ENCODE measurements at regions not wholly inside any gene's neighbourhood (a gene's known extent, or its start where the extent isn't known, plus 50 kb on each side); places are given as distances from the start of the nearest gene placed in this dataset.

DNA sequence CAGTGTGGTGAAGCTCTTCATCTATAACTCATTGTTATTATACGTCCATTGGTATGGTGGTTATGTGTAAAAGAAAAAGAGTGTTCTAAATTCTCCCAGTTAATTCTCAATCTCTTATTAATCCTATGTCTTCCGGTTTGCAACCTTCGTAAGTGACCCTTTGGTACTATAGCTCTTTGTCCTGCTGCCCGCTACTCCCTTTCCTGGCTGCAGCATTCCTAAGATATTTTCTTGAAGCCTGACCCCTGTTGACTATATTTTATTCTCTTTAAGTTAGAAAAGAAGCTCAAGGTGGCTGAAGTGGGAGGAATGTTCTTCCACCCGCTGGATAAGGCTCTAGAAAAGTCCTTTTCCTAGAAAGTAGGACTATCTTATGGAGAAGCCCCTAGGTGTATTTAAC, 684.8 kb downstream of the SOCS6 start:
- TF ChIP-seq CTCF (IDR thresholded peaks at IDR 0.05) (no peak), POLR2A (IDR thresholded peaks at IDR 0.05) (no peak)

Measured in uterus (tissue), 2 donors.